ENCODE measurements at regions not wholly inside any gene's neighbourhood (a gene's known extent, or its start where the extent isn't known, plus 50 kb on each side); places are given as distances from the start of the nearest gene placed in this dataset.

DNA sequence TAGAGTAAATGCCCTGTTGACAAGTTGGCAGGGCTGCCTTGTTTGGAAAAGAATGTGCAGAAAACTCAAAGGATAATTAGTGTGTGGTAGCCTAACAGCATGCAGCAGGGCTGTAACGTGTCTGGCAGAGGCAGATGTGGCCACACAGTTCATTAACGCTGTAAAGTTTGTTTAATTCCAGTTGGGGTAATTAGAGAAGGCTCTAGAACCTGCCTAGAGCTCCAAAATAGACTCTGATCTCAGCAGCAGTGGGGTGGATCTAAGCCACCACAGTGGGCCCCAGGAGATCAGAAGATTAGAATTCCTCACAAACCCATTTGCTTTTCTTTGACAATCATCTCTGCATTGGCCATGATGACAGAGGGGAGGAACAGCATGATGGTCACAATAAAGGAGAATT lies 65.1 kb upstream of the LEKR1 start (continued):
- TF ChIP-seq, protein P1, sequence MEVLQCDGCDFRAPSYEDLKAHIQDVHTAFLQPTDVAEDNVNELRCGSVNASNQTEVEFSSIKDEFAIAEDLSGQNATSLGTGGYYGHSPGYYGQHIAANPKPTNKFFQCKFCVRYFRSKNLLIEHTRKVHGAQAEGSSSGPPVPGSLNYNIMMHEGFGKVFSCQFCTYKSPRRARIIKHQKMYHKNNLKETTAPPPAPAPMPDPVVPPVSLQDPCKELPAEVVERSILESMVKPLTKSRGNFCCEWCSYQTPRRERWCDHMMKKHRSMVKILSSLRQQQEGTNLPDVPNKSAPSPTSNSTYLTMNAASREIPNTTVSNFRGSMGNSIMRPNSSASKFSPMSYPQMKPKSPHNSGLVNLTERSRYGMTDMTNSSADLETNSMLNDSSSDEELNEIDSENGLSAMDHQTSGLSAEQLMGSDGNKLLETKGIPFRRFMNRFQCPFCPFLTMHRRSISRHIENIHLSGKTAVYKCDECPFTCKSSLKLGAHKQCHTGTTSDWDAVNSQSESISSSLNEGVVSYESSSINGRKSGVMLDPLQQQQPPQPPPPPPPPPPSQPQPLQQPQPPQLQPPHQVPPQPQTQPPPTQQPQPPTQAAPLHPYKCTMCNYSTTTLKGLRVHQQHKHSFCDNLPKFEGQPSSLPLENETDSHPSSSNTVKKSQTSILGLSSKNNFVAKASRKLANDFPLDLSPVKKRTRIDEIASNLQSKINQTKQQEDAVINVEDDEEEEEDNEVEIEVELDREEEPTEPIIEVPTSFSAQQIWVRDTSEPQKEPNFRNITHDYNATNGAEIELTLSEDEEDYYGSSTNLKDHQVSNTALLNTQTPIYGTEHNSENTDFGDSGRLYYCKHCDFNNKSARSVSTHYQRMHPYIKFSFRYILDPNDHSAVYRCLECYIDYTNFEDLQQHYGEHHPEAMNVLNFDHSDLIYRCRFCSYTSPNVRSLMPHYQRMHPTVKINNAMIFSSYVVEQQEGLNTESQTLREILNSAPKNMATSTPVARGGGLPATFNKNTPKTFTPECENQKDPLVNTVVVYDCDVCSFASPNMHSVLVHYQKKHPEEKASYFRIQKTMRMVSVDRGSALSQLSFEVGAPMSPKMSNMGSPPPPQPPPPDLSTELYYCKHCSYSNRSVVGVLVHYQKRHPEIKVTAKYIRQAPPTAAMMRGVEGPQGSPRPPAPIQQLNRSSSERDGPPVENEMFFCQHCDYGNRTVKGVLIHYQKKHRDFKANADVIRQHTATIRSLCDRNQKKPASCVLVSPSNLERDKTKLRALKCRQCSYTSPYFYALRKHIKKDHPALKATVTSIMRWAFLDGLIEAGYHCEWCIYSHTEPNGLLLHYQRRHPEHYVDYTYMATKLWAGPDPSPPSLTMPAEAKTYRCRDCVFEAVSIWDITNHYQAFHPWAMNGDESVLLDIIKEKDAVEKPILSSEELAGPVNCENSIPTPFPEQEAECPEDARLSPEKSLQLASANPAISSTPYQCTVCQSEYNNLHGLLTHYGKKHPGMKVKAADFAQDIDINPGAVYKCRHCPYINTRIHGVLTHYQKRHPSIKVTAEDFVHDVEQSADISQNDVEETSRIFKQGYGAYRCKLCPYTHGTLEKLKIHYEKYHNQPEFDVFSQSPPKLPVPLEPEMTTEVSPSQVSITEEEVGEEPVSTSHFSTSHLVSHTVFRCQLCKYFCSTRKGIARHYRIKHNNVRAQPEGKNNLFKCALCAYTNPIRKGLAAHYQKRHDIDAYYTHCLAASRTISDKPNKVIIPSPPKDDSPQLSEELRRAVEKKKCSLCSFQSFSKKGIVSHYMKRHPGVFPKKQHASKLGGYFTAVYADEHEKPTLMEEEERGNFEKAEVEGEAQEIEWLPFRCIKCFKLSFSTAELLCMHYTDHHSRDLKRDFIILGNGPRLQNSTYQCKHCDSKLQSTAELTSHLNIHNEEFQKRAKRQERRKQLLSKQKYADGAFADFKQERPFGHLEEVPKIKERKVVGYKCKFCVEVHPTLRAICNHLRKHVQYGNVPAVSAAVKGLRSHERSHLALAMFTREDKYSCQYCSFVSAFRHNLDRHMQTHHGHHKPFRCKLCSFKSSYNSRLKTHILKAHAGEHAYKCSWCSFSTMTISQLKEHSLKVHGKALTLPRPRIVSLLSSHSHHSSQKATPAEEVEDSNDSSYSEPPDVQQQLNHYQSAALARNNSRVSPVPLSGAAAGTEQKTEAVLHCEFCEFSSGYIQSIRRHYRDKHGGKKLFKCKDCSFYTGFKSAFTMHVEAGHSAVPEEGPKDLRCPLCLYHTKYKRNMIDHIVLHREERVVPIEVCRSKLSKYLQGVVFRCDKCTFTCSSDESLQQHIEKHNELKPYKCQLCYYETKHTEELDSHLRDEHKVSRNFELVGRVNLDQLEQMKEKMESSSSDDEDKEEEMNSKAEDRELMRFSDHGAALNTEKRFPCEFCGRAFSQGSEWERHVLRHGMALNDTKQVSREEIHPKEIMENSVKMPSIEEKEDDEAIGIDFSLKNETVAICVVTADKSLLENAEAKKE (CRISPR knock-in tag; IDR thresholded peaks at IDR 0.05), result no peak

DNA sequence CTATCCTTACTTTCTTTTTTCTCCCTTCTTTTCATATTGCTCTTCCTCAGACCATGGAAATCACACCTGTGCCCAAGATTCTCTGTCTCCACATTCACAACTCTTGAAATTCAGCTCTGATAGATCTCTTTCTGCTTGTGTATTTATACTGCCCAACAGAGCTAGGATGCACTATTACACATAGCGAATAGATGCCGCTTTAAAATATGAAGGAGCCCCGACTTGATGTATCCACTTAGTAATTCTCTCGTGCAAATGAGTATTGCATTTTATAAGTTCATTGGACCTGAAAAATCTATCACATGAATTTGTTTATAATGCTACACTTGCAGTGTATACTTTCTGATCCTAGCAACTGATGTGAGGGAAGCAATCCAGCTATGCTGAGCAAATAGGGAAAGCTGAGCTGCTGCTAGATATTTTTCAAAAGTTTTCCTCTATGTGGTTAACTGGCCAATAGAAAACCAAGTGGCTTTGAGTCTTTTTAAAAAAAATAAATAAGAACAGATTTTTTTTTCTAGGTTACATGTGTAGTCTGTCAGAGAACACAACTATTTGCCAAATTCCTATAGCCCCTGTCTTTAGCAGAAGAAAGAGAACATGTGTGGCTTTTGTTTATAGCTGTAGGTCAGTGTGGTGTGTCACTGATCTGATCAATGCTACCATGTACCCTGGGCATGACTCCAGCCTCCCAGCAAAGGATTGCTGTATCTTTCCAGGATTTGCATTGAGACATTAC lies 64.3 kb upstream of the LEKR1 start:
- Mint-ChIP-seq H3K4me3 (no peak overlapping the region), H3K27me3 (ENCODE audit: insufficient read depth, low read depth, poor library complexity) (no peaks in the 10 kb centered on the region), H3K27ac (no peak overlapping the region), H3K36me3 (ENCODE audit: low read depth) (no peaks in the 10 kb centered on the region), H3K4me1 (peaks cover 9% of the 10 kb centered on the region; the same call in 2 of the 3 replicates), H3K9me3 (no peaks in the 10 kb centered on the region)
- no peak overlapping the region for H2AFZ ChIP-seq
- DNase-seq (ENCODE audit: low spot score) (no peak), ATAC-seq (no peak)
- no peak overlapping the region for H3K4me3 ChIP-seq
- TF ChIP-seq CREB1 (CRISPR knock-in tag; IDR thresholded peaks at IDR 0.05; ENCODE audit: low read depth), result no peak
- TF ChIP-seq, protein P2, sequence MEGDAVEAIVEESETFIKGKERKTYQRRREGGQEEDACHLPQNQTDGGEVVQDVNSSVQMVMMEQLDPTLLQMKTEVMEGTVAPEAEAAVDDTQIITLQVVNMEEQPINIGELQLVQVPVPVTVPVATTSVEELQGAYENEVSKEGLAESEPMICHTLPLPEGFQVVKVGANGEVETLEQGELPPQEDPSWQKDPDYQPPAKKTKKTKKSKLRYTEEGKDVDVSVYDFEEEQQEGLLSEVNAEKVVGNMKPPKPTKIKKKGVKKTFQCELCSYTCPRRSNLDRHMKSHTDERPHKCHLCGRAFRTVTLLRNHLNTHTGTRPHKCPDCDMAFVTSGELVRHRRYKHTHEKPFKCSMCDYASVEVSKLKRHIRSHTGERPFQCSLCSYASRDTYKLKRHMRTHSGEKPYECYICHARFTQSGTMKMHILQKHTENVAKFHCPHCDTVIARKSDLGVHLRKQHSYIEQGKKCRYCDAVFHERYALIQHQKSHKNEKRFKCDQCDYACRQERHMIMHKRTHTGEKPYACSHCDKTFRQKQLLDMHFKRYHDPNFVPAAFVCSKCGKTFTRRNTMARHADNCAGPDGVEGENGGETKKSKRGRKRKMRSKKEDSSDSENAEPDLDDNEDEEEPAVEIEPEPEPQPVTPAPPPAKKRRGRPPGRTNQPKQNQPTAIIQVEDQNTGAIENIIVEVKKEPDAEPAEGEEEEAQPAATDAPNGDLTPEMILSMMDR (conservative IDR thresholded peaks at IDR 0.05; ENCODE audit: low read depth in 2 of 2), result 0 out of 4 replicates have a peak, but pooled peaks of 1 of the 2 experiments have one; percentile 7
- no peak overlapping the region for H3K4me2 ChIP-seq
- no peaks in the 10 kb centered on the region for H3F3A ChIP-seq (replicated peaks; ENCODE audit: low read depth)
- H3K9me2 ChIP-seq (ENCODE audit: insufficient read depth), result no peaks in the 10 kb centered on the region
- no peak overlapping the region for H3K27ac ChIP-seq (ENCODE audit: low read depth)
- H3K79me2 ChIP-seq (replicated peaks; ENCODE audit: insufficient read depth), result no peaks in the 10 kb centered on the region
- no peaks in the 10 kb centered on the region for H3K4me1 ChIP-seq (ENCODE audit: insufficient read depth)
- no peaks in the 10 kb centered on the region for H4K20me1 ChIP-seq (replicated peaks; ENCODE audit: insufficient read depth)
- H3K36me3 ChIP-seq (ENCODE audit: insufficient read depth), result no peaks in the 10 kb centered on the region
- no peaks in the 10 kb centered on the region for H3K27me3 ChIP-seq (ENCODE audit: insufficient read depth)

All from GM23338 (cell line).